H9 (cell line): ENCODE measurements at regions not wholly inside any gene's neighbourhood (a gene's known extent, or its start where the extent isn't known, plus 50 kb on each side); places are given as distances from the start of the nearest gene placed in this dataset.

Source experiments
- DNase-seq: peaks from one replicate; pipeline ENCODE4 v3.0.0-alpha.2; 2017
- H2AFZ ChIP-seq: one replicate; pipeline ENCODE4 v1.6.1; 2013; ENCODE audit warnings: mild to moderate bottlenecking, low read length, control low read depth, moderate library complexity
- H2AK5ac ChIP-seq: 2 replicates; pipeline ENCODE4 v1.6.1; 2013; ENCODE audit warnings: low read length, control low read depth, mixed read lengths; ENCODE audit not compliant: insufficient read length
- H2BK120ac ChIP-seq: one replicate; pipeline ENCODE4 v1.6.1; 2013; ENCODE audit warnings: low read depth, mild to moderate bottlenecking, low read length, control low read depth, inconsistent platforms; ENCODE audit not compliant: poor library complexity, severe bottlenecking
- H2BK12ac ChIP-seq: 2 replicates; pipeline ENCODE4 v1.6.1; 2013; ENCODE audit warnings: low read length, control low read depth, mixed read lengths, low read depth; ENCODE audit not compliant: insufficient read length
- H2BK15ac ChIP-seq: 2 replicates; pipeline ENCODE4 v1.6.1; 2013; ENCODE audit warnings: low read depth, low read length, control low read depth
- H2BK20ac ChIP-seq: one replicate; pipeline ENCODE4 v1.6.1; 2013; ENCODE audit warnings: low read depth, mild to moderate bottlenecking, low read length, control low read depth, inconsistent platforms; ENCODE audit not compliant: poor library complexity, severe bottlenecking
- H2BK5ac ChIP-seq: 2 replicates; pipeline ENCODE4 v1.6.1; 2013; ENCODE audit warnings: low read length, control low read depth, mixed read lengths; ENCODE audit not compliant: insufficient read length
- H3K14ac ChIP-seq: 2 replicates; pipeline ENCODE4 v1.6.1; 2013; ENCODE audit warnings: low read length, control low read depth; ENCODE audit not compliant: insufficient read depth
- H3K18ac ChIP-seq: 2 replicates; pipeline ENCODE4 v1.6.1; 2013; ENCODE audit warnings: low read depth, mild to moderate bottlenecking, mixed read lengths, low read length, control low read depth; ENCODE audit not compliant: insufficient read length
- H3K23ac ChIP-seq: 2 replicates; pipeline ENCODE4 v1.6.1; 2013; ENCODE audit warnings: low read length, control low read depth, mixed read lengths, low read depth; ENCODE audit not compliant: insufficient read length
- H3K23me2 ChIP-seq: 2 replicates; pipeline ENCODE4 v1.6.1; 2013; ENCODE audit warnings: low read depth, mild to moderate bottlenecking, mixed read lengths, low read length, control low read depth; ENCODE audit not compliant: insufficient read length, poor library complexity, severe bottlenecking
- H3K27ac ChIP-seq: 2 replicates; pipeline ENCODE4 v1.5.1; 2013; ENCODE audit warnings: low read length, control low read depth, mixed read lengths, low read depth; ENCODE audit not compliant: insufficient read length
- H3K27me3 ChIP-seq: 2 replicates; pipeline ENCODE4 v1.6.1; 2013; ENCODE audit warnings: low read length, control low read depth, inconsistent platforms; ENCODE audit not compliant: insufficient read depth
- H3K4ac ChIP-seq: 2 replicates; pipeline ENCODE4 v1.6.1; 2013; ENCODE audit warnings: low read depth, mild to moderate bottlenecking, control low read depth, inconsistent platforms, low read length, moderate library complexity
- H3K4me1 ChIP-seq: 2 replicates; pipeline ENCODE4 v1.6.1; 2013; ENCODE audit warnings: low read length, control low read depth, inconsistent platforms; ENCODE audit not compliant: insufficient read depth
- H3K4me2 ChIP-seq: 2 replicates; pipeline ENCODE4 v1.6.1; 2013; ENCODE audit warnings: low read length, control low read depth, mixed read lengths; ENCODE audit not compliant: insufficient read length, insufficient read depth
- H3K56ac ChIP-seq: 2 replicates; pipeline ENCODE4 v1.6.1; 2013; ENCODE audit warnings: low read depth, mild to moderate bottlenecking, mixed read lengths, low read length, control low read depth; ENCODE audit not compliant: insufficient read length
- H3K79me1 ChIP-seq: 2 replicates; pipeline ENCODE4 v1.6.1; 2013; ENCODE audit warnings: low read depth, mild to moderate bottlenecking, moderate library complexity, low read length, control low read depth, inconsistent platforms; ENCODE audit not compliant: insufficient read depth, poor library complexity, severe bottlenecking
- H3K79me2 ChIP-seq: 2 replicates; pipeline ENCODE4 v1.6.1; 2013; ENCODE audit warnings: low read length, control low read depth, inconsistent platforms; ENCODE audit not compliant: insufficient read depth
- H3K9ac ChIP-seq: 2 replicates; pipeline ENCODE4 v1.6.1; 2013; ENCODE audit warnings: low read length, control low read depth, mixed read lengths; ENCODE audit not compliant: insufficient read length; ENCODE audit errors: extremely low read depth
- H3K9me3 ChIP-seq: one replicate; pipeline ENCODE4 v1.6.1; 2013; ENCODE audit warnings: low read depth, low read length, inconsistent platforms; ENCODE audit not compliant: control insufficient read depth
- H3T11ph ChIP-seq: one replicate; pipeline ENCODE4 v1.6.1; 2013; ENCODE audit warnings: mild to moderate bottlenecking, low read length, control low read depth, inconsistent platforms
- H4K20me1 ChIP-seq: one replicate; pipeline ENCODE4 v1.6.1; 2013; ENCODE audit not compliant: control insufficient read depth, insufficient read length, insufficient read depth
- H4K5ac ChIP-seq: 2 replicates; pipeline ENCODE4 v1.6.1; 2013; ENCODE audit warnings: low read depth, mild to moderate bottlenecking, mixed read lengths, low read length, control low read depth; ENCODE audit not compliant: insufficient read length
- H4K8ac ChIP-seq: replicated peaks from 2 replicates; pipeline ENCODE4 v1.6.1; 2013; ENCODE audit warnings: low read length, control low read depth, mixed read lengths, low read depth; ENCODE audit not compliant: insufficient read length
- H4K91ac ChIP-seq: 2 replicates; pipeline ENCODE4 v1.6.1; 2013; ENCODE audit warnings: low read depth, mild to moderate bottlenecking, moderate library complexity, mixed read lengths, low read length, control low read depth; ENCODE audit not compliant: insufficient read length
- H3K27ac Mint-ChIP-seq, 3 experiments: 2 replicates in 2 of 3; 3 replicates in 1 of 3; pipeline ENCODE4 v1.8.0; 2020 to 2021; ENCODE audit warnings: mixed read lengths in 3 of 3, mild to moderate bottlenecking in 1 of 3, moderate library complexity in 1 of 3
- H3K27me3 Mint-ChIP-seq: 2 replicates; pipeline ENCODE4 v1.8.0; 2021; ENCODE audit warnings: low read depth, mild to moderate bottlenecking, moderate library complexity, mixed read lengths
- H3K36me3 Mint-ChIP-seq, 3 experiments: 2 replicates in 2 of 3; 3 replicates in 1 of 3; pipeline ENCODE4 v1.8.0; 2020 to 2021; ENCODE audit warnings: low read depth in 3 of 3, mixed read lengths in 3 of 3; ENCODE audit not compliant: insufficient read depth in 1 of 3
- H3K4me1 Mint-ChIP-seq, 2 experiments: 2 replicates each; pipeline ENCODE4 v1.8.0; 2020; ENCODE audit warnings: mixed read lengths in 2 of 2
- H3K4me3 Mint-ChIP-seq, 2 experiments: 2 replicates in 1 of 2; 3 replicates in 1 of 2; pipeline ENCODE4 v1.8.0; 2020 to 2021; ENCODE audit warnings: mild to moderate bottlenecking in 2 of 2, mixed read lengths in 2 of 2, moderate library complexity in 1 of 2
- H3K9me3 Mint-ChIP-seq, 2 experiments: 2 replicates in 1 of 2; 3 replicates in 1 of 2; pipeline ENCODE4 v1.8.0; 2020; ENCODE audit warnings: mild to moderate bottlenecking in 2 of 2, mixed read lengths in 2 of 2, moderate library complexity in 1 of 2
- CTCF ChIP-seq: fragments of 200-600 bp; sonication (generic); conservative IDR thresholded peaks from 3 replicates; pipeline ENCODE4 v1.8.0; 2021; ENCODE audit warnings: antibody characterized with exemption, mild to moderate bottlenecking
- WGBS: extraction: QIAGEN DNeasy Blood & Tissue Kit; methylation state at CpG from one replicate; pipeline ENCODE4 v1.1.7; 2013; ENCODE audit warnings: missing lambda C conversion rate, low lambda C conversion rate, mixed read lengths; ENCODE audit not compliant: insufficient read length; ENCODE audit errors: extremely low coverage; 5-methylcytosine and 5-hydroxymethylcytosine counted together

- no peaks in the 10 kb centered on the region for H3K36me3 Mint-ChIP-seq
- H3T11ph ChIP-seq: no peak overlapping the region
- H4K5ac ChIP-seq: no peak overlapping the region
- H3K27me3 ChIP-seq: no peaks in the 10 kb centered on the region
- no peaks in the 10 kb centered on the region for H3K79me1 ChIP-seq
- no peaks in the 10 kb centered on the region for H3K79me2 ChIP-seq
- no peak overlapping the region for H3K4me2 ChIP-seq
- H3K27ac ChIP-seq: no peak overlapping the region
- H3K14ac ChIP-seq: no peak overlapping the region
- no peaks in the 10 kb centered on the region for H3K9me3 Mint-ChIP-seq
- no peak overlapping the region for H3K4ac ChIP-seq
- H2BK5ac ChIP-seq: no peak overlapping the region
- no peaks in the 10 kb centered on the region for H4K20me1 ChIP-seq
- peak; percentile 71 for TF ChIP-seq CTCF
- H3K23me2 ChIP-seq: no peaks in the 10 kb centered on the region
- H3K18ac ChIP-seq: no peak overlapping the region
- H3K4me3 Mint-ChIP-seq: no peak overlapping the region
- no peak overlapping the region for H4K91ac ChIP-seq
- no CpG with 5 or more reads among the region's 8 CpGs for whole genome bisulfite sequencing
- H2AK5ac ChIP-seq: no peak overlapping the region
- no peak overlapping the region for H2BK20ac ChIP-seq
- H3K27ac Mint-ChIP-seq: no peak overlapping the region; a peak in 1 of 7 replicates
- no peaks in the 10 kb centered on the region for H3K4me1 Mint-ChIP-seq
- no peak overlapping the region for H2BK120ac ChIP-seq
- no peak overlapping the region for H2AFZ ChIP-seq
- H3K9me3 ChIP-seq: no peaks in the 10 kb centered on the region
- no peak overlapping the region for H3K23ac ChIP-seq
- H3K4me1 ChIP-seq: no peaks in the 10 kb centered on the region
- no peak overlapping the region for H2BK15ac ChIP-seq
- no peak overlapping the region for H4K8ac ChIP-seq
- no peaks in the 10 kb centered on the region for H3K27me3 Mint-ChIP-seq
- no peak for DNase-seq
- H3K9ac ChIP-seq: no peak overlapping the region
- no peak overlapping the region for H2BK12ac ChIP-seq
- H3K56ac ChIP-seq: no peak overlapping the region
Measured at GRCh38 chr3:35946121-35946853, 307.0 kb downstream of the ARPP21 start.
